ENCODE measurements at regions not wholly inside any gene's neighbourhood (a gene's known extent, or its start where the extent isn't known, plus 50 kb on each side); places are given as distances from the start of the nearest gene placed in this dataset.
A peak's percentile ranks its signal among the peaks of the same experiment; 100 is the strongest.

DNA sequence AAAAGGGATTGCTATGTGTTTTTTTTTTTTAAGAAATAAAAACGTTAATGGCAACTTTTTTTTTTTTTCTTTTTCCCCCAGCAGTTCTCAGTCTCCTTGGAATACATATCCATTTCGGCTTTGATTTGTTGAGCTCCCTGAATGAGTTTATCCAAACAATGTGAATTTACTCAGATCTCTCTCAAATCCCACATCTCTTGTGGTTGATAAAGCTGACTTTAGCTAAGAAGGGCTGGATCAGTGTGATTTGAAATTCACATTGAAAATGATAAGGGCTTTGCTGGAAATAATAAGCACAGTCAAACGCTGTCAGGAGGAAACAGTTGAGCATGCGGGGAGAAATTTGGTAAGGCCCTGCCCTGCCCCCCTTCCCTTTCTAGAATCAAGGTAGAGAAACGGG is 74.1 kb upstream of the IRX3 start:
- DNase-seq (ENCODE audit: low read depth): no peak
- no peak for TF ChIP-seq POLR2A (IDR thresholded peaks at IDR 0.05; ENCODE audit: extremely low read depth, insufficient read length)
- TF ChIP-seq MYC (IDR thresholded peaks at IDR 0.05; ENCODE audit: low read depth, low read length): no peak
- TF ChIP-seq, protein P1, sequence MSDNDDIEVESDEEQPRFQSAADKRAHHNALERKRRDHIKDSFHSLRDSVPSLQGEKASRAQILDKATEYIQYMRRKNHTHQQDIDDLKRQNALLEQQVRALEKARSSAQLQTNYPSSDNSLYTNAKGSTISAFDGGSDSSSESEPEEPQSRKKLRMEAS (IDR thresholded peaks at IDR 0.05; ENCODE audit: low read depth, low read length): no peak
- TF ChIP-seq, protein P2, sequence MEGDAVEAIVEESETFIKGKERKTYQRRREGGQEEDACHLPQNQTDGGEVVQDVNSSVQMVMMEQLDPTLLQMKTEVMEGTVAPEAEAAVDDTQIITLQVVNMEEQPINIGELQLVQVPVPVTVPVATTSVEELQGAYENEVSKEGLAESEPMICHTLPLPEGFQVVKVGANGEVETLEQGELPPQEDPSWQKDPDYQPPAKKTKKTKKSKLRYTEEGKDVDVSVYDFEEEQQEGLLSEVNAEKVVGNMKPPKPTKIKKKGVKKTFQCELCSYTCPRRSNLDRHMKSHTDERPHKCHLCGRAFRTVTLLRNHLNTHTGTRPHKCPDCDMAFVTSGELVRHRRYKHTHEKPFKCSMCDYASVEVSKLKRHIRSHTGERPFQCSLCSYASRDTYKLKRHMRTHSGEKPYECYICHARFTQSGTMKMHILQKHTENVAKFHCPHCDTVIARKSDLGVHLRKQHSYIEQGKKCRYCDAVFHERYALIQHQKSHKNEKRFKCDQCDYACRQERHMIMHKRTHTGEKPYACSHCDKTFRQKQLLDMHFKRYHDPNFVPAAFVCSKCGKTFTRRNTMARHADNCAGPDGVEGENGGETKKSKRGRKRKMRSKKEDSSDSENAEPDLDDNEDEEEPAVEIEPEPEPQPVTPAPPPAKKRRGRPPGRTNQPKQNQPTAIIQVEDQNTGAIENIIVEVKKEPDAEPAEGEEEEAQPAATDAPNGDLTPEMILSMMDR (IDR thresholded peaks at IDR 0.05; ENCODE audit: low read depth, low read length): no peak
- no peak overlapping the region for H3K4me3 ChIP-seq (ENCODE audit: low read depth, low read length)

DNA sequence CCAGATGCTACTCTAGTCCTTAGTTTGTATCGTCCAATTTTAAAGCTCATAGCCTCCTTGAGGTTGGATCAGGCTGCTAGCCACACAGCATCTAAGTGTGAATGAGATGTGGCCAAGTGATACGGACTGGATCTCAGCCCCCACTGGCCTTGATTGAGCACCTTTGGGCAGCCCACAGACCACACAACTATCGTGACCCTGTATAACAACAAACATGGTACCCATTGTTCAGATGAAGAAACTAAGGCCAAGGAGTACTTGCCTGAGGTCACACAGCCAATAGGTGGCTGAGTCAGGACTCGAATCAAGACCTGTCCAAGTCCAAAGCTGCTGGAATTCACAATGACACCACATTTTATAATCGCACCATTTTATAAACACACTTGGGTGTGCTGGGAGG is 73.0 kb upstream of the IRX3 start:
- DNase-seq (ENCODE audit: low read depth): no peak
- TF ChIP-seq POLR2A (IDR thresholded peaks at IDR 0.05; ENCODE audit: extremely low read depth, insufficient read length): no peak
- TF ChIP-seq, protein P1 (IDR thresholded peaks at IDR 0.05; ENCODE audit: low read depth, low read length): no peak
- no peak for TF ChIP-seq MYC (IDR thresholded peaks at IDR 0.05; ENCODE audit: low read depth, low read length)
- TF ChIP-seq, protein P2 (IDR thresholded peaks at IDR 0.05; ENCODE audit: low read depth, low read length): no peak
- no peak overlapping the region for H3K4me3 ChIP-seq (ENCODE audit: low read depth, low read length)

DNA sequence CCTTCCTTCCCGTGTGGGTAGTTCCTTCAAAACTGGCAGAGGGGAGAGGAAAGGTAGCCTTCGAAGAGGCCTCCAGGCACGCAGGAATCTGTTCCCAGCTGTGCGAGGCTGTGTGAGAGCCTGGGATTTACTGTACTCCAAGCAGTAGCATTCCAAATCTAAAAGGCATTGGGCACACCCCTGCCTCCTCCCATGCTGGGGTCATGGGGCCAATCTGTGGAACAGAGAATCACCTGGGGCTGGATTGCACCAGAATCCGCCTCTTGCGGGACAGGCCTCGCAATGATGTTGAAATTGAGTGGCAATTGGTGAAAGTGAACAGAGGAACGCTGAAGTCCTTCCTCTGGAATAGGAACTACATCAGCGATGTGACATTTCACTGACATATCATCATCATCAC is 72.5 kb upstream of the IRX3 start:
- H3K4me3 ChIP-seq (ENCODE audit: low read depth, low read length): no peak overlapping the region
- TF ChIP-seq, protein P1 (IDR thresholded peaks at IDR 0.05; ENCODE audit: low read depth, low read length): no peak
- TF ChIP-seq MYC (IDR thresholded peaks at IDR 0.05; ENCODE audit: low read depth, low read length) (no peak), POLR2A (IDR thresholded peaks at IDR 0.05; ENCODE audit: extremely low read depth, insufficient read length) (no peak)
- TF ChIP-seq, protein P2 (IDR thresholded peaks at IDR 0.05; ENCODE audit: low read depth, low read length): no peak
- DNase-seq (ENCODE audit: low read depth): no peak

DNA sequence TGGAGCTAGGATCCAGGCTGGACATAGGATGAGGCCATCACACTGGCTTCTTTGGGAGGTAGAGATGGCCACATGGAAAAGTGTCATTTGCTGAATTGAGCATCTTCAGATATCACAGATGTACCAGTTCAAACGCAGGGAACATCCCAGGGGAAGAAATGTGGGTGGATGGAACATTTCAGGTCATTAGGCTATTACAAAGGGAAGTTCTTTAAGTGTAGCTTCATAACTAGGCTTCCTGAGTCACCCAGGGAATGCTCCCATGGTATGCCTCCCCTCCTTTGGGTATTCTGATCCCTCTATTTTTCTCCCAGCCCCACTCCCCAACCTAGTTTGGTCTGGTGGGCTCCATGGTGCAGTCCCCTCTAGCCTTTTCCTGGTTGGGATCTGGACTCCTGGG is 69.8 kb upstream of the IRX3 start:
- H3K4me3 ChIP-seq (ENCODE audit: low read depth, low read length): no peak overlapping the region
- TF ChIP-seq, protein P1 (IDR thresholded peaks at IDR 0.05; ENCODE audit: low read depth, low read length): no peak
- no peak for TF ChIP-seq MYC (IDR thresholded peaks at IDR 0.05; ENCODE audit: low read depth, low read length)
- no peak for DNase-seq (ENCODE audit: low read depth)

DNA sequence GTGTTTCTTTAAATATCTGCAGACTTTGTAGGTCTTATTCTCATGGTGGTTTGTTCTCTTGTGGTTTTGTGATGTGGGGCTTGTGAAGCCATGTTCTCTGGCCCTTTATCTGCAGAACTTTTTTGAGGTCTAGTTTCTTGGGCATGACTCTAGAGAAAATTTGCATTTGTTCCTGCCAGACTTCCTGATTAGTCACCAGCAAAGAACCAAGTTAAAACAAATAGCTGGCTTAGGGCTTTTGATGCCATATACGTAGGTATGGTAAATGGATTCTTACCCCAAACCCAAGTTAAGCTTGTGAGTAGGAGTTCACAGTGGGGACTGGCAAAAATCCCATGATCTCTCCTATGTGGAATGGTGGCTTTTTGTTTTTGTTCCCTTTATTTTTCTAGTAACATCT is 68.7 kb upstream of the IRX3 start:
- H3K4me3 ChIP-seq (ENCODE audit: low read depth, low read length): no peak overlapping the region
- peak; percentile 17 for DNase-seq (ENCODE audit: low read depth)
- no peak for TF ChIP-seq POLR2A (IDR thresholded peaks at IDR 0.05; ENCODE audit: extremely low read depth, insufficient read length)

DNA sequence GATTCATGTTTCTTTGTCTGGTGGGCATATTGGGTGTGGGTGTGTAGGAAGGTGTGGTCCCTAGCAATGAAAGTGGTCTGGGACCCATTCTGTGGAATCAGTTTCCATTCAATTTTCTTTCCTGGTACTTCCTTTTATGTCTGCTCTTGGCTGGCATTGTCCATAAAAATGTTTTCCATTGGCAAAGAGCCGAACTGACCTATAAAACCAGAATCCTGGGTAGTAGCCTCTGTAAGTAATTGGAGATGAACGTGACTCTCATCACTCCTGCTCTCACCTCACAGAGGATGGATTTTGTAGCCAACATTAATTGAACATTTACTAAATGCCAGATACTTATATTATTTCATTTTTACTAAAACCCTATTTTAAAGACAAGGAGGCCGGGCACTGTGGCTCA is 66.5 kb upstream of the IRX3 start:
- no peak overlapping the region for H3K4me3 ChIP-seq (ENCODE audit: low read depth, low read length)
- TF ChIP-seq, protein P2 (IDR thresholded peaks at IDR 0.05; ENCODE audit: low read depth, low read length): no peak
- TF ChIP-seq MYC (IDR thresholded peaks at IDR 0.05; ENCODE audit: low read depth, low read length) (no peak), POLR2A (IDR thresholded peaks at IDR 0.05; ENCODE audit: extremely low read depth, insufficient read length) (no peak)
- TF ChIP-seq, protein P1 (IDR thresholded peaks at IDR 0.05; ENCODE audit: low read depth, low read length): no peak
- DNase-seq (ENCODE audit: low read depth): no peak

DNA sequence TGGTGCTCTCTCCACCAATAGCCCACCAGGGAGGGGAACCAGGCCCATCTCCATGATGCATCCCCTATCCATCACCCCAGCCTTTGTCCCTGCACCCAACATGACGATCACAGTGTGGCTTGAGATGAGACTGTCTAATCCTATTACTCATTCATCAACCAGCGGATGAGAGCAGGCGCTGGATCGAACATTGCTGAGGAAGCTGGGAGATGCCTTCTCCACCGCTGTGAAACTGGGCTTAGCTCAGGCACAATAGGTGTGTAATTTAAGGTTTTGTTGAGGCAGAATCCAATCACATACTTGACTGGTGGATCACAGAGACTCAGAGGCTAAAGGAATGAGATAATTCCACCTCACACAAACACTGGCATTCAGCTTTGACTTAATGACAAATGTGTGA is 64.6 kb upstream of the IRX3 start:
- DNase-seq (ENCODE audit: low read depth): no peak
- TF ChIP-seq MYC (IDR thresholded peaks at IDR 0.05; ENCODE audit: low read depth, low read length) (no peak), POLR2A (IDR thresholded peaks at IDR 0.05; ENCODE audit: extremely low read depth, insufficient read length) (no peak)
- TF ChIP-seq, protein P2 (IDR thresholded peaks at IDR 0.05; ENCODE audit: low read depth, low read length): no peak
- TF ChIP-seq, protein P1 (IDR thresholded peaks at IDR 0.05; ENCODE audit: low read depth, low read length): no peak
- no peak overlapping the region for H3K4me3 ChIP-seq (ENCODE audit: low read depth, low read length)
